ENCODE measurements at regions not wholly inside any gene's neighbourhood (a gene's known extent, or its start where the extent isn't known, plus 50 kb on each side); places are given as distances from the start of the nearest gene placed in this dataset.

GRCh38 chr10:10247585-10247984, 770.1 kb upstream of the CELF2 start:
- Histone ChIP-seq H4K20me1 (ENCODE audit: insufficient read depth, low read length) (no peaks in the 10 kb centered on the region), H3K79me2 (ENCODE audit: insufficient read depth, low read length) (no peaks in the 10 kb centered on the region), H3K9me3 (ENCODE audit: low read length) (no peaks in the 10 kb centered on the region), H3K4me1 (ENCODE audit: insufficient read depth, low read length, severe bottlenecking) (no peaks in the 10 kb centered on the region), H3F3A (ENCODE audit: insufficient read depth, low read length) (no peaks in the 10 kb centered on the region), H2AFZ (ENCODE audit: low read length) (no peak overlapping the region), H3K36me3 (ENCODE audit: insufficient read depth, low read length) (no peaks in the 10 kb centered on the region), H3K9ac (ENCODE audit: low read length) (no peak overlapping the region), H3K27ac (ENCODE audit: low read depth, low read length, poor library complexity, severe bottlenecking) (no peak overlapping the region), H3K4me2 (ENCODE audit: low read length) (no peak overlapping the region), H3K27me3 (ENCODE audit: insufficient read depth, low read length) (no peaks in the 10 kb centered on the region), H3K9me2 (ENCODE audit: low read depth, low read length) (no peaks in the 10 kb centered on the region), H3K4me3 (ENCODE audit: low read depth, low read length, poor library complexity, severe bottlenecking) (no peak overlapping the region)
- no peak for TF ChIP-seq EZH2 (IDR thresholded peaks at IDR 0.05; ENCODE audit: borderline replicate concordance, low read length)
- no peak for TF ChIP-seq CTCF (IDR thresholded peaks at IDR 0.05; ENCODE audit: low read length)

GRCh38 chr10:10256860-10257259, 760.8 kb upstream of the CELF2 start:
- Histone ChIP-seq H3K27ac (ENCODE audit: low read depth, low read length, poor library complexity, severe bottlenecking) (no peak overlapping the region), H3K9me3 (ENCODE audit: low read length) (no peaks in the 10 kb centered on the region), H2AFZ (ENCODE audit: low read length) (no peak overlapping the region), H3K27me3 (ENCODE audit: insufficient read depth, low read length) (no peaks in the 10 kb centered on the region), H3K9me2 (ENCODE audit: low read depth, low read length) (no peaks in the 10 kb centered on the region), H4K20me1 (ENCODE audit: insufficient read depth, low read length) (no peaks in the 10 kb centered on the region), H3K4me3 (ENCODE audit: low read depth, low read length, poor library complexity, severe bottlenecking) (no peak overlapping the region), H3K9ac (ENCODE audit: low read length) (no peak overlapping the region), H3F3A (ENCODE audit: insufficient read depth, low read length) (no peaks in the 10 kb centered on the region), H3K4me2 (ENCODE audit: low read length) (no peak overlapping the region), H3K4me1 (ENCODE audit: insufficient read depth, low read length, severe bottlenecking) (no peaks in the 10 kb centered on the region), H3K79me2 (ENCODE audit: insufficient read depth, low read length) (no peaks in the 10 kb centered on the region), H3K36me3 (ENCODE audit: insufficient read depth, low read length) (no peaks in the 10 kb centered on the region)
- TF ChIP-seq CTCF (IDR thresholded peaks at IDR 0.05; ENCODE audit: low read length): no peak
- no peak for TF ChIP-seq EZH2 (IDR thresholded peaks at IDR 0.05; ENCODE audit: borderline replicate concordance, low read length)

DNA sequence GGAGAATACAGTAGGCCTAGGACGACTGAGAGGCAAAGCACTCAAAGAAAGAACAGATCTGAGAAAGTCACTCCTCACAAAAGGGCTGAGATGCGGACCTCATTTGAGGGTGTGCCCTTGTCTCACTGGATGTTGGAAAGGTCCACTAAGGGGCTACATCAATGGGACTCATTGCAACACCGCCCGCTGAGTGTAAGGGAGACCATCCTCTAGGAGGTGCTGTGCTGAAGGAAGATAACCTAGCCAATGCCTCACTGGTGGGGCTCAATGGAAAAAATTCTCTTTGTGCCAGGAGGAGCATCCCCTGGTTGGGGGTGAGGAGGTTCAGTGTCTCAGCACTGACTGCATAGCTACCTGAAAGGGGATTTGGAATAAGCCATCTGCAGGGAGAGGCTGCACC, 758.7 kb upstream of the CELF2 start:
- Histone ChIP-seq H3K27ac (ENCODE audit: low read depth, low read length, poor library complexity, severe bottlenecking) (no peak overlapping the region), H3K9me2 (ENCODE audit: low read depth, low read length) (no peaks in the 10 kb centered on the region), H3K9me3 (ENCODE audit: low read length) (no peaks in the 10 kb centered on the region), H4K20me1 (ENCODE audit: insufficient read depth, low read length) (no peaks in the 10 kb centered on the region), H3K4me3 (ENCODE audit: low read depth, low read length, poor library complexity, severe bottlenecking) (no peak overlapping the region), H3K27me3 (ENCODE audit: insufficient read depth, low read length) (no peaks in the 10 kb centered on the region), H3K36me3 (ENCODE audit: insufficient read depth, low read length) (no peaks in the 10 kb centered on the region), H3F3A (ENCODE audit: insufficient read depth, low read length) (no peaks in the 10 kb centered on the region), H3K79me2 (ENCODE audit: insufficient read depth, low read length) (no peaks in the 10 kb centered on the region), H3K4me1 (ENCODE audit: insufficient read depth, low read length, severe bottlenecking) (no peaks in the 10 kb centered on the region), H2AFZ (ENCODE audit: low read length) (no peak overlapping the region), H3K4me2 (ENCODE audit: low read length) (no peak overlapping the region), H3K9ac (ENCODE audit: low read length) (no peak overlapping the region)
- TF ChIP-seq EZH2 (IDR thresholded peaks at IDR 0.05; ENCODE audit: borderline replicate concordance, low read length) (no peak), CTCF (IDR thresholded peaks at IDR 0.05; ENCODE audit: low read length) (no peak)
